H7 (cell line): ENCODE measurements at regions not wholly inside any gene's neighbourhood (a gene's known extent, or its start where the extent isn't known, plus 50 kb on each side); places are given as distances from the start of the nearest gene placed in this dataset.

ENCODE experiments used
- DNase-seq: peaks from one replicate; pipeline ENCODE4 v3.0.0; 2012
- H3K27me3 ChIP-seq: 2 replicates; pipeline ENCODE4 v1.6.0; 2011; ENCODE audit warnings: mild to moderate bottlenecking, low read length; ENCODE audit not compliant: control insufficient read depth, insufficient read depth
- H3K36me3 ChIP-seq: replicated peaks from 2 replicates; pipeline ENCODE4 v1.5.1; 2011; ENCODE audit warnings: low read length; ENCODE audit not compliant: control insufficient read depth, insufficient read depth
- H3K4me3 ChIP-seq: 2 replicates; pipeline ENCODE4 v1.5.1; 2011; ENCODE audit warnings: low read depth, mild to moderate bottlenecking, control low read depth, low read length, moderate library complexity; ENCODE audit not compliant: insufficient read depth

DNA sequence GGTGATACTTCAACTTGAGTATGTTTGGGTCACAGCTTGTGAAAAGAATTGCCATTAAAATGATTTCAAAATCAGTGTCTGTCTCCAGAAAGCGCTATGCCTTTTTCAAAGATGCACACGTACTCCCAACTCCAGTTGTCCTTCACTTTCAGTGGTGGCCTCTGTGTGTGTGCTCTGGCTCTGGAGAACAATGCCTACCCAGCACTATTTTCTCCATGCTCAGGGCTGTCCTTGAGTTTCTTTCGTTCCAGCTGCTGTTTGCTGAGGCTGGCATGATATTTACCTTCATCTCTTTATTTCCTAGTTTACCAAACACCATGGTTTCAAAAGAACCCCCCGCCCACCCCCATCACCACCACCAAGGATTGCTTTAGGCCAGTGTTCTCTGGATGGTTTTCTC lies 136.8 kb downstream of the QRSL1 start:
- DNase-seq, result no peak
- Histone ChIP-seq H3K27me3 (no peaks in the 10 kb centered on the region), H3K36me3 (no peaks in the 10 kb centered on the region), H3K4me3 (no peak overlapping the region)

DNA sequence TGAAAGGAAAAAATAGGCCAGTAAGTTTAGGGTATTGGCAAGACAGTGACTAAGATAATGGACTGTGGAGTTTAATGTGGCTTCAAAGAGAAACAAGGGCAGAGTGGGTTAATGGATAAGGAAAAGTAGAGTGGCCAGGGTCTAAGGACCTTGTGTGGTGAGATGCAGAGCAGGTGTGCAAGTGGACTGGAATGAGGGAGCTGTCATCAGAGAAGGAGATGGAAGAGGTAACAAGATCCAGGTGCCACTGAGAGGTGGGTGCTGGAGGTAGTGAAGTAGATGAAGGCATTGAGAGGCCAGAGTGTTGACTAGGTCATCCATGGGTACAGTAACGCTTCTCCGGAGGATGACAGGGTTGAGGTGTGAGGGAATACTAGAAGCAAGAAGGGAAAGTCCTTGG lies 136.1 kb downstream of the QRSL1 start:
- H3K36me3 ChIP-seq, result no peaks in the 10 kb centered on the region
- no peaks in the 10 kb centered on the region for H3K27me3 ChIP-seq
- DNase-seq, result no peak

GRCh38 chr6:106764353-106764980 lies 135.1 kb downstream of the QRSL1 start:
- no peaks in the 10 kb centered on the region for H3K36me3 ChIP-seq
- no peaks in the 10 kb centered on the region for H3K27me3 ChIP-seq
- DNase-seq, result no peak

More for the DNA sequence above, 136.1 kb downstream of the QRSL1 start:
- no peak overlapping the region for H3K4me3 ChIP-seq

GRCh38 chr6:106763361-106763760 lies 134.0 kb downstream of the QRSL1 start:
- DNase-seq, result no peak
- Histone ChIP-seq H3K36me3 (no peaks in the 10 kb centered on the region), H3K27me3 (no peaks in the 10 kb centered on the region), H3K4me3 (no peak overlapping the region)

More at GRCh38 chr6:106764353-106764980, 135.1 kb downstream of the QRSL1 start:
- no peak overlapping the region for H3K4me3 ChIP-seq

DNA sequence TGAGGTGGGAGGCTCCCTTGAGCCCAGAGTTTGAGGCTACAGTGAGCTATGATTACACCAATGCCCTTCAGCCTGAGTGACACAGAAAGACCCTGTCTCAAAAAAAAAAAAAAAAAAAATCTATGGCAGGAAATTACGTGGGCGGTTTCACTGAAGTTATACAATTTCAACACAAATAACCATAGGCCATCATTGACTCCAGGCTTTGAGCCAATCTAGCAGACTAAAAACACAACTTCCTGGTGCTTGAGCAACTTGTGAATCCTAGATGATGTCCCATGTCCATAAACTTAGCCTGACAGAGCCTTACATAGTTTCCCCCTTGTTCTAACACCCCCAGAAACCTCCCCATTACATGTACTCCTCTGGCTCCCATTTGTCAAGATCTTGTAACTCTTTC lies 131.8 kb downstream of the QRSL1 start:
- Histone ChIP-seq H3K27me3 (no peaks in the 10 kb centered on the region), H3K36me3 (no peaks in the 10 kb centered on the region), H3K4me3 (no peak overlapping the region)
- DNase-seq, result no peak

- no peaks in the 10 kb centered on the region for H3K36me3 ChIP-seq
- no peak for DNase-seq
- H3K4me3 ChIP-seq, result no peak overlapping the region
- no peaks in the 10 kb centered on the region for H3K27me3 ChIP-seq
These were observed 129.7 kb downstream of the QRSL1 start for GRCh38 chr6:106759112-106759511.

DNA sequence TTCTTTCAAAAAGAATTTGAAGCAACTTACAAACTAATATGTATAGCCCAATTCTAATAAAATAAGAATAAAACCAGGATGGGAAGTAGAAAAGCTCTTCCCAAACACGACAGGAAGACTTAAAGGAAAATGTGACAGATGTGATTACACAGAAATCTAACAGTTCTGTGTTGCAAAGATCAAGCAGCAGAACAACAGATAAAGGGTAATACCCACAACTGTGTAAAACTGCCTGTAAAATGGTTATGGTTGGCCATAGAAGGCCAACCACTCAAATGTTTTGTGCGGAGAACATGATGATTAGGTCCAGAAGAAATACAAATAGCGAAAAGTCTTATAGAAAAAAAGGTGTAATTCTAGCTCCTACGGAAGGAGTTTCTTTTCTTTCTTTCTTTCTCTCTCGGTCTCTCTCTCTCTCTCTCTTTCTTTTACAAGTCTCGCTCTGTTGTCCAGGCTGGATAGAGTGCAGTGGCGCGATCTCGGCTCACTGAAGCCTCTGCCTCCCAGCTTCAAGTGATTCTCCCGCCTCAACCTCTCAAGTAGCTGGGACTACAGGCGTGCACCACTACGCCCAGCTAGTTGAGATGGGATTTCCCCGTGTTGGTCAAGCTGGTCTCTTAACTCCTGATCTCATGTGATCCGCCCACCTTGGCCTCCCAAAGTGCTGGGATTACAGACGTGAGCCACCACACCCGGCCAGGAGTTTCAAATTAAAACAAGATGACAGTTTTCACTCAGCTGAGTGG lies 128.5 kb downstream of the QRSL1 start:
- H3K4me3 ChIP-seq, result no peak overlapping the region
- H3K27me3 ChIP-seq, result no peaks in the 10 kb centered on the region
- DNase-seq, result no peak
- H3K36me3 ChIP-seq, result no peaks in the 10 kb centered on the region

GRCh38 chr6:106757267-106757666 lies 127.9 kb downstream of the QRSL1 start:
- no peaks in the 10 kb centered on the region for H3K27me3 ChIP-seq
- DNase-seq, result no peak
- H3K36me3 ChIP-seq, result no peaks in the 10 kb centered on the region
- no peak overlapping the region for H3K4me3 ChIP-seq

- DNase-seq, result no peak
- no peaks in the 10 kb centered on the region for H3K27me3 ChIP-seq
- H3K36me3 ChIP-seq, result no peaks in the 10 kb centered on the region
- no peak overlapping the region for H3K4me3 ChIP-seq
These were observed 124.8 kb downstream of the QRSL1 start for GRCh38 chr6:106754215-106754614.

DNA sequence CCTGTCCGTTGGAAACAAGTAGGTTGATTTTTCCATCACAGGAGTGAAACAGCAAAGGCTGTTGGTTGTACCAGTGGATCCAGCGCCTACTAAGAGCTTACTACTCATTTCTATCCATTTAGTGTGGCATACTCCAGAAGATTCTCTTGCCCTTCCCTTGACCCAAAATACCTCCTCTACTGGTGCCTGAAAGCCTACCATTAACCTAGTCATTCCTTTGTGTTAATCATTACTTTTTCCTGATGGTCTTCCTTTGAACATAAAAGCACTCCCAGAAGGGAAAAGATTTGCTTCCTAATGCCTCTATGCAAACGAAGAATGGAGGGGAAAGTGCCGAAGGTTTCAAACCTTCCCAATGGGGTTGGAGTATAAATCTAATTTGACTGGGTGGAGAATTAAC lies 123.3 kb downstream of the QRSL1 start:
- Histone ChIP-seq H3K27me3 (no peaks in the 10 kb centered on the region), H3K4me3 (no peak overlapping the region), H3K36me3 (no peaks in the 10 kb centered on the region)
- DNase-seq, result no peak

GRCh38 chr6:106751501-106752252 lies 122.3 kb downstream of the QRSL1 start:
- Histone ChIP-seq H3K4me3 (no peak overlapping the region), H3K36me3 (no peaks in the 10 kb centered on the region), H3K27me3 (no peaks in the 10 kb centered on the region)
- DNase-seq, result no peak

- Histone ChIP-seq H3K36me3 (no peaks in the 10 kb centered on the region), H3K27me3 (no peaks in the 10 kb centered on the region), H3K4me3 (no peak overlapping the region)
- no peak for DNase-seq
These were observed 121.6 kb downstream of the QRSL1 start for GRCh38 chr6:106750946-106751345.

DNA sequence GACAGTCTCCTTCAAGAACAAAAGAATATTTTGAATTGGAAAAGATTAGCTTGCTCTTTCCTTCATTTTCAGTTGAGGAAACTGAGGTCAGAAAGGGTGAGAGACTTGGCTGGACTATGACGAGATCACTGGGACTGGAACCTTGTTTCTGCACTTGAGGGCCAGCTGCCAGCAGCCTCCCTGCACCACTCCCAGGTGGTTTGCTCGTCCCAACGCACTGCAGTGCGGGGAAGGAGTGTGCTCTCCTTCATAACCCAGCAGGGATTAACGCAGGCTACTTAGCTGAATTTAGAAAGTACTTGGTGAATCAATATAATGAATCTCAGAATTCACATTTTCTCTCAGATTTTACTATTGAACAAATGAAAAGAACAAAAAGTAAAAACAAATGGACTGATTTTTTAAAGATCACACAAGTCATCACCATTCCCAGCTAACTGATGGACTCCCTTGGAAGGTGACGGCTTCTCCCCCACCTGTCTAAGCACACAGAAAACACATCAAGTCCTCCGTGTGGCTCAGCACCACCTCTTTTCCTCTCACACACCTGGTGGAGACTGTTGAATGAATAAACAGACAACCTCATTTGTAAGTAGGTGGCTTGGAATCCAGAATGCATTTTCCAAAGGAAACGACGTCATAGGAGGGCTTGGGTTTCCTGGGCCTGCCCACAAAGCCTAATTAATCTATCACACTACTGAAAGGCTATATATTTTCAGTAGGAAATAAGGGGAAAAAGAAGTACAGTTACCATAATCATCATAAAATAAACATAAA lies 121.0 kb downstream of the QRSL1 start:
- DNase-seq, result no peak
- no peak overlapping the region for H3K4me3 ChIP-seq
- no peaks in the 10 kb centered on the region for H3K36me3 ChIP-seq
- H3K27me3 ChIP-seq, result no peaks in the 10 kb centered on the region

DNA sequence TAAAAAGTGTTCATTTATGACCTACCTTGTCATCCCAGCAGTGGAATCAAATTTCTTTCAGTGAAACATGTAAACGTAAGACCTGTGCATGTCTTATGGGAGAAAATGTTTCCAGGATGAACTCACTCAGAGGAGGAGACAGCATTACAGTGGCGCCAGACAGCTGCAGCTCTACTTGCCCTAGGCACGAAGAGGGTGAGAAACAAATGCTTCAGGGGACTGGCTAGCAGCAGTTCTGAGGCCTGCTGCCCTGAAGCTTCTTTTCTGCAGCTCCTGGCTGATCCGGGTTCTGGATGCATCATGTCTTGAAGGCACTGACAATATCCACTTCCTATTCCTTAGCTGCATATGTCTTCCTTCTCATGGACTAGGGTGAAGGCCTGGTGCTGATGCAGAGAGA lies 120.2 kb downstream of the QRSL1 start:
- H3K36me3 ChIP-seq, result no peaks in the 10 kb centered on the region
- no peak for DNase-seq
- no peak overlapping the region for H3K4me3 ChIP-seq
- no peaks in the 10 kb centered on the region for H3K27me3 ChIP-seq
